ENCODE measurements at regions not wholly inside any gene's neighbourhood (a gene's known extent, or its start where the extent isn't known, plus 50 kb on each side); places are given as distances from the start of the nearest gene placed in this dataset.

- TF ChIP-seq CTCF (IDR thresholded peaks at IDR 0.05): no peak
- no peak for TF ChIP-seq POLR2A (IDR thresholded peaks at IDR 0.05)
Measured at GRCh38 chr14:95380350-95381042, 60.8 kb upstream of the CLMN start.

Measured in uterus (tissue), 2 donors.